Esophagus (tissue), 2 donors: ENCODE measurements at regions not wholly inside any gene's neighbourhood (a gene's known extent, or its start where the extent isn't known, plus 50 kb on each side); places are given as distances from the start of the nearest gene placed in this dataset.

Source experiments
- H3K27ac ChIP-seq, 2 donors: one replicate each; pipeline ENCODE4 v1.5.1; 2013; ENCODE audit warnings: low read depth in 2 of 2, mild to moderate bottlenecking in 2 of 2, inconsistent platforms in 1 of 2, low read length in 1 of 2, moderate library complexity in 1 of 2
- H3K27me3 ChIP-seq, 2 donors: one replicate each; pipeline ENCODE4 v1.6.1; 2013; ENCODE audit warnings: low read length in 2 of 2, control low read depth in 1 of 2, mild to moderate bottlenecking in 1 of 2; ENCODE audit not compliant: insufficient read depth in 2 of 2, control insufficient read depth in 1 of 2
- H3K36me3 ChIP-seq, 2 donors: one replicate each; pipeline ENCODE4 v1.6.1; 2013; ENCODE audit warnings: low read length in 1 of 2; ENCODE audit not compliant: control insufficient read depth in 2 of 2, insufficient read depth in 2 of 2
- H3K4me1 ChIP-seq, 2 donors: one replicate each; pipeline ENCODE4 v1.6.1; 2013; ENCODE audit warnings: low read length in 1 of 2; ENCODE audit not compliant: control insufficient read depth in 2 of 2, insufficient read depth in 2 of 2
- H3K4me3 ChIP-seq, 2 donors: one replicate each; pipeline ENCODE4 v1.5.1; 2013; ENCODE audit warnings: low read length in 2 of 2, mild to moderate bottlenecking in 2 of 2, low read depth in 1 of 2, moderate library complexity in 1 of 2
- H3K9me3 ChIP-seq, 2 donors: one replicate each; pipeline ENCODE4 v1.6.1; 2013; ENCODE audit warnings: mild to moderate bottlenecking in 2 of 2, low read depth in 1 of 2, low read length in 1 of 2, moderate library complexity in 1 of 2; ENCODE audit not compliant: control insufficient read depth in 2 of 2, insufficient read depth in 1 of 2
- WGBS, 2 donors: extraction: QIAGEN DNeasy Blood & Tissue Kit; methylation state at CpG; one replicate each; pipeline ENCODE4 v1.1.7; 2013; 5-methylcytosine and 5-hydroxymethylcytosine counted together
- donor health status: healthy with polysubstance abuse.
- donor health status: Bipolar disorder and iron deficiency.

DNA sequence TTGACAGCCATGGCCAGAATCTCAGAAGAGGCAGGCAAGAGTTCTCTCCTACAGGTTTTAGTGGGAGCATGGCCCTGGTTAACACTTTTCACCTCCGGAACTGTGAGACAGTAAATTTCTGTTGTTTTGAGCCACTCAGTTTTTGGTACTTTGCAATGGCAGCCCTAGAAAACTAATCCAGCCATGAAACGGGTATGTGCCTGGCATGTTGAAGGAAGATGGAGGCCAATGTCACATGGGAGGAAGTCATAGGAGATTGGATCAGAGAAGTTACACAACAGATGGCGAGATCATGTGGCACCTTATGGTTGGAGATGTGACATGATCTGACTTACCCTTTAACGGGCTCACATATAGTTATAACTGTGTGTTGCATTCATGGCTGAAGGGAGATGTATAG is 63.2 kb upstream of the EED start:
- H3K27me3 ChIP-seq = no peaks in the 10 kb centered on the region
- no peaks in the 10 kb centered on the region for H3K36me3 ChIP-seq
- peaks cover 0 to 2% of the 10 kb centered on the region in 2 donors for H3K4me1 ChIP-seq
- WGBS, 2 donors = 87 to 96% methylated on average over 4 of the region's 4 CpGs
- H3K27ac ChIP-seq = no peak overlapping the region
- H3K9me3 ChIP-seq = no peaks in the 10 kb centered on the region
- H3K4me3 ChIP-seq = no peak overlapping the region

DNA sequence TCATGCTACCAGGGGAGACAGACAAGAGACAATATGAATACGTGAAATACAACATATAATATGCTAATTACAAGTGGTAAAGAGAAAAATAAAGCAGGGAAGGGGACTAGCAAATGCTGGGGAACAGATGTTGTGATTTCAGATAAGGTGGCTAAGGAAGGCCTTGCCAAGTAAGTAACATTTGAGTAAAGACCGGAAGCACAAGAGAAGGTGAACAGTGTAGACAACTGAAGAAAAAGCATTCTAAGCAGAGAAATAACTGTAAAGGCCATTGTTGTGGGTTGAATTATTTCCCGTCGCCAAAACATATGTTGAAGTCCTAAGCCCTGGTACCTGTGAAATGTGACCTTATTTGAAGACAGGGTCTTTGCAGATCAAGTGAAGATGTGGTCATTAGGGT is 63.7 kb upstream of the EED start:
- no peak overlapping the region for H3K4me3 ChIP-seq
- H3K27ac ChIP-seq = no peak overlapping the region
- 87 to 91% methylated on average over 4 of the region's 4 CpGs for WGBS, 2 donors
- H3K36me3 ChIP-seq = no peaks in the 10 kb centered on the region
- H3K9me3 ChIP-seq = no peaks in the 10 kb centered on the region
- peaks cover 0 to 2% of the 10 kb centered on the region in 2 donors for H3K4me1 ChIP-seq
- no peaks in the 10 kb centered on the region for H3K27me3 ChIP-seq

DNA sequence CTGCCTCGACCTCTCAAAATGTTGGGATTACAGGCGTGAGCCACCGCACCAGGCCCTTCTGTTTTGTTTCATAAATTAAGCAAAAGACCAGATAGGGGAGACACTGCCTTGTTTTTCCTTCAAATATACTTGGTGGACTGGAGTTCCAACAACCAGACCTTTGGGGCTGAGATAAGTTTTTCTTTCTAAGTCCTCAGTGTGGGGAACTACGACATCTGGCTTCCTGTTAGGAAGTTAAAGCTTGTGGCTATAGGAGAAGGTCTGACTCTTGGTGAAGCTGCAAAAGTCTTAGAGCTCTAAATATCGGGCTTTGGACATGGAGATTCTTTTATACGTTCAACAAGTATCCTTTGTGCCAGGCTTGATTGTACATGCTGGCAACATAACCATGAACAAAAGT is 64.1 kb upstream of the EED start:
- H3K9me3 ChIP-seq = no peaks in the 10 kb centered on the region
- 79 to 87% methylated on average over 6 of the region's 6 CpGs for WGBS, 2 donors

DNA sequence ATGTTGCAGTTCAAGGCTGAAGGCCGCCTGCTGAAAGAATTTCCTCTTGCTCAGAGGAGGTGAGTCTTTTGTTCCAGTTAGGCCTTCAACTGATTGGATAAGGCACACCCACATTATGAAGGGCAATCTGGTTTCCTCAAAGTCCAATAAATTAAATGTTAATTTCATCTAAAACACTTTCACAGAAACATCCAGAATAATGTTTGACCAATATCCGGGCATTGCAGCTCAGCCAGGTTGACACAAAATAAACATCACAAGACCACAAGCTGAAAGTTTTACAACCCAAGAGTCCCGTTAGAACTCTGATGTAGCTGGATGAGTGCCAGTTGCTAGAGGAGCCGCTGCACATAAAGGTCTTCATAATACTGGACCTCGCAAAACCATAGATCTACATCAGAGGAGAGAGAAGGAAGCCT is 64.9 kb upstream of the EED start:
- peaks cover 0 to 2% of the 10 kb centered on the region in 2 donors for H3K4me1 ChIP-seq
- WGBS, 2 donors = 64 to 72% methylated on average over 5 of the region's 5 CpGs
- no peak overlapping the region for H3K4me3 ChIP-seq
- H3K9me3 ChIP-seq = no peaks in the 10 kb centered on the region
- H3K27ac ChIP-seq = no peak overlapping the region
- H3K27me3 ChIP-seq = no peaks in the 10 kb centered on the region
- no peaks in the 10 kb centered on the region for H3K36me3 ChIP-seq

More for the DNA sequence above, 64.1 kb upstream of the EED start:
- H3K4me1 ChIP-seq = peaks cover 0 to 2% of the 10 kb centered on the region in 2 donors
- H3K36me3 ChIP-seq = no peaks in the 10 kb centered on the region
- no peak overlapping the region for H3K27ac ChIP-seq
- no peak overlapping the region for H3K4me3 ChIP-seq
- no peaks in the 10 kb centered on the region for H3K27me3 ChIP-seq

DNA sequence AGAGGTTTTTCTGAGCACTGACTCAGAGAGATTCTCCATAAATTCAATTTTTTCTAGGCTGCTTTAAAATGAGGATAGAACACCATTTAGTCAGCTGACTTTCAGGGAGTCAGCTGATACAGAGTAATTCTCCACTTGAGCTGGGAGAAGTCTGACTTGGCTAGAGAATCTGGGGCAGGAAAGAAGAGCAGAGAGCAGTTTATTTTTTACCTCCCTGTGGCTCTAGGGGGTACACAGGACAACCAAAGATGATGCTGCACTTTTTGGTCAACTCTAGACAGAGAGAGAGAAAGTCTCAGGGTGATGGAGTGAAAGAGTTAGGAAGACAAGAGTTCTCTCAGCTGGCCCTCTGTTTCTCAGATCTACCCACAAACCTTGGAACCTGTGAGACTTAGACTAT is 67.3 kb upstream of the EED start:
- Histone ChIP-seq H3K27me3 (no peaks in the 10 kb centered on the region), H3K36me3 (no peaks in the 10 kb centered on the region), H3K9me3 (no peaks in the 10 kb centered on the region), H3K4me1 (peaks cover 0 to 4% of the 10 kb centered on the region in 2 donors), H3K27ac (no peak overlapping the region), H3K4me3 (no peak overlapping the region)

DNA sequence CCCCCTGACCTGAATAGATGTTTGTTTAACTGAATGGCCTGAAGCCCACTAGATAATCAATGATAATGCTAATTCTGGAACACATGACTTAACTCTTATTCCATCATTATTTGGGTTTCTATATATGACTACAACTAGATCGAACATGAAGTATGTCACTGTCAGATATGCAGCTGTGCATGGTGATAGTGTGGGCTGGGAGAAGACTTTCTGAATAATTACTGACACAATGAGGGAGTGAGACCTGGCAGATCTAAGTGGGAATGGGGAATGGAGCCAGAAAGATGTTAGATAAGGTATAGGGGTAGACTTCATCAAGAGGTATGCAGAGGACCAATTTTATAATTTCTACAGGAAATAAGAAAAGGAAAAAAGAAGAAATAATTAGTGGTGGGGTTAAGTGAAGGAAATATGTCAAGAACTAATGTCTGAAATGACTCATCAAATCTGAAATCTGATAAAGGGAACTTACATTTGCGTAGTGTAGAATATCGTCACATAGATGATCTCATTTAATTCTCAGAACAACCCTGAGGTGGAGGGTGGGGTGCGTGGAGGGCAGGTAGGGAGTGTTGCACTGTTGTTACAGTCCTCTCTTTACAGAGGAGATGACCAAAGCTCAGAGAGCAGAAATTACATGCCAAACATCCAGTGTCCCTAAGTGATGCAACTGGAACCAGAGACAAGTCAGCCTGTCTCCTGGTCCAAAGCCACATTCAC is 68.2 kb upstream of the EED start:
- peaks cover 0 to 4% of the 10 kb centered on the region in 2 donors for H3K4me1 ChIP-seq
- H3K9me3 ChIP-seq = no peaks in the 10 kb centered on the region
- no peaks in the 10 kb centered on the region for H3K27me3 ChIP-seq
- no peak overlapping the region for H3K4me3 ChIP-seq
- H3K27ac ChIP-seq = no peak overlapping the region
- whole genome bisulfite sequencing, 2 donors = 72 to 80% methylated on average over 4 of the region's 4 CpGs
- H3K36me3 ChIP-seq = no peaks in the 10 kb centered on the region

DNA sequence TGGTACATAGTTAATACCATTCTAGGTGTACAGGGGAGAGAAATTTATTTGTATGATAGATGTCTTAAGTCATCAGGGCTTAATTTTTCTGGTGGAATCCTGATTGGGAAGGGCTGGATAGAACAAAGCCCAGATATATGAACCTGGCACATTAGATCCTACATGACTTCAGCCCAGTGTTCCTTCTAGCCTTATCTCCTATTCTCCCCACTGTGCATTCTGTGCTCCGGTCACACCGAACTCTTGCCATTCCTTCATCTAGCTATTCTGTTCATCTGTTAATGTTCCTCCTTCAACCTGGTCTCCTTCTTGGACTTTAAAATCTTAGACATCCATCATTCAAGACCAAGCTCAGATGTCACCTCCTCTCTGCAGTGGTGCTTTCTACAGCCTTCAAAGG is 68.9 kb upstream of the EED start:
- H3K4me3 ChIP-seq = no peak overlapping the region
- 99 to 100% methylated on average over 2 of the region's 2 CpGs for WGBS, 2 donors
- H3K4me1 ChIP-seq = peaks cover 0 to 4% of the 10 kb centered on the region in 2 donors
- H3K36me3 ChIP-seq = no peaks in the 10 kb centered on the region
- no peaks in the 10 kb centered on the region for H3K9me3 ChIP-seq
- H3K27ac ChIP-seq = no peak overlapping the region
- no peaks in the 10 kb centered on the region for H3K27me3 ChIP-seq

DNA sequence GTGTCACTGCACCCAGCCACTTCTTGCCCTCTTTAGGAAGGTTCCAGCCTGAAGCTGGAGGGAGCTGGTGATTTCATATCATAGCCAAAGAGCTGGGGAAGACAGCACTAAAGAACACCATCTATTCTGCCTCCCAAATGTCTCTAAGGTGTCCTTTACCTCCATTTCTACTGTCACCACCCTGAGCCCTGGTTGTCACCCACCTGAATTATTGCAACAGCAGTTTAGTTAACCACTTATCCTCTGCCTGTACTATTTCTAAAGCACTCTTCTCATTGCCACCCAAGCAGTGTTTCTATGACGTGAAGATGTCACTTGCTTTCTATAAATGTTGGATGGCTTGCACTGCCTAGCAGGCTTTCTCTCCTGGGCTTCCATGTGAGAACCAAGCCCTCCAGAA is 69.4 kb upstream of the EED start:
- no peaks in the 10 kb centered on the region for H3K9me3 ChIP-seq
- no peak overlapping the region for H3K27ac ChIP-seq
- WGBS, 2 donors = 96% methylated on average over 1 of the region's 1 CpG
- H3K4me1 ChIP-seq = peaks cover 0 to 4% of the 10 kb centered on the region in 2 donors
- H3K36me3 ChIP-seq = no peaks in the 10 kb centered on the region
- H3K27me3 ChIP-seq = no peaks in the 10 kb centered on the region
- no peak overlapping the region for H3K4me3 ChIP-seq

DNA sequence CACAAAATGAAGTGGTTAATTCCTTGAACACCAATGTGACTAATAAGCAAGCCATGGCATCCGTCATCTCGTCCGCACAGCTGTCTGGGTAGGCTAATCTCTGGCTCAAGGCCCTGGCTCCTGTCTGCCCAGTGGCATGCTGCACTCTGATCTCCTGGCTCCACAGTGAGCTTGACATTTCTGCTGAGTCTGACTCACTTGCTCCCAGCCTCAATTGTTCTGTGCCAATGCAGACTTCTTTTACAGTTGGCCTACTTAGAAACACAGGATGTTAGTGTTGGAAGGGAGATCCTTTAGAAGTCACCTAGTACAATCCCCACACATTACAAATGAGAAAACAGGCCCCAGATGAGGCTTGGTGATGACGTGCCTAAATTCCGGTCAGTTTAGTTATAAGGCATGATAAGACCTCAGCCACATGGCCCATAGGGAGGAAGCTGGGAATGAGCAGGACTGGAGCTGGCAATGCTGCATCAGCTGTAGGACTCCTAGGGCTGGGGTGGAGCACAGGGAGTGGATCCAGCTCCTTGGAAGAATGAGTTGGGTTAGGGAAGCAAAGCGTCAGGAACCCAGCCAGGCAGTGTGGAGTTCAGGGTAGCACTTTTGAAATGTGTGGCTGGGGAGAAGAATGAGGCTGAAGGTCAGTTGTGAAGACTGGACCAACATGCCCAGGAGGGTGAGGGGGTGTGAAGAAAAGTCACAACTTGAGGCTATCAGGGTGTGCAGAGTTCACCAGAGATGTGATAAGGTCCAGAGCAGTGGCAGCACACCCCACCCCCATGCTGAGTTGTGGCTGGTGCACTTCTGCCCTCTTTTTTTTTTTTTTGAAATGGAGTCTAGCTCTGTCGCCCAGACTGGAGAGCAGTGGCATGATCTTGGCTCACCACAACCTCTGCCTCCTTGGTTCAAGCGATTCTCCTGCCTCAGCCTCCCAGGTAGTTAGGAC is 70.2 kb upstream of the EED start:
- Histone ChIP-seq H3K27me3 (no peaks in the 10 kb centered on the region), H3K4me1 (peaks cover 0 to 4% of the 10 kb centered on the region in 2 donors), H3K27ac (peak overlapping the region; percentile 25 to 72), H3K36me3 (no peaks in the 10 kb centered on the region), H3K4me3 (no peak overlapping the region), H3K9me3 (no peaks in the 10 kb centered on the region)
- 36 to 41% methylated on average over 8 of the region's 8 CpGs for WGBS, 2 donors
